SKM-1 treated with dmso at 0.1 percent for 144 hours (cell line): ENCODE measurements at regions not wholly inside any gene's neighbourhood (a gene's known extent, or its start where the extent isn't known, plus 50 kb on each side); places are given as distances from the start of the nearest gene placed in this dataset.
"Not testable (repeated sequence)": the region's sequence is repeated elsewhere in the genome, so short reads cannot be mapped to it uniquely, and the experiment has no call there.

Experiments used
- DNase-seq: peaks from one replicate; lab custom pipeline; 2025; ENCODE audit not compliant: unreplicated experiment; lab: John Stamatoyannopoulos, UW

- DNase-seq: no peak
Measured at GRCh38 chr3:34571714-34572113, 773.3 kb downstream of the PDCD6IP start.

DNA sequence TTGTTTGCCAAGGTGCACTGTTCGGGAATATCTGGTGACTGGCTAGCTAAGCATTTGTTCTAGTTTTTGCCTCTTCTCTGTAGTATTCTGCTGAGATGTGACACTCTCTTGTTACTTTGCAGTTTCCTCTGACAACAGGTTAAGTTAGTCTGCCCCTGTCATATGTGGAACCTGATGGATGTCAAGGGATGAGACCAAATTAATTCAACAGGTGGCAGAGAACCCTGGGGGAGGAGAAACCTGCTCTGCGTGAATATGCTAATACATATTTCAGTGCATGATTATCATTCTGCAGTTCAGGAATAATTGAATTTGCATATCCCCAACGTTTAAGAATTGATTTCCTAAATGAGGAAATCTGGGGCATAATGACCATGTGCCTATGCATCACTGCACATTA, 777.3 kb downstream of the PDCD6IP start:
- no peak for DNase-seq

DNA sequence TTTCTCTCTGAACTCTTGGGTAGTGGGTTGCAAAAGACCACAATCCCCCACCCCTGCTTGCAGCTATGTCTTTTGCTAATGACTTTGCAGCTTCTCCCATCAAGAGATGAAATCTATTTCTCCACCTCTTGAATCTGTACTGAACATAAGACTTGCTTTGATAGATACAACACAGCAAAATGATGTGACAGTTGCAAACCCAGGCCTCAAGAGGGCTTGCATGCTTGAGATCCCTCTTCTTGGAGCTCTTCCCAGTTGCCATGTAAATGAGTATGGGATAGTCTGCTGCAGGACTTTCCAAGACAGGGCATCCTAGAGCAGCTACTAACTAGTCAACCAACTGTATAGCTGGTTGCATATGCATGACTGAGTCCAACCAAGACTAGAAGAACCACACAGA, 783.6 kb downstream of the PDCD6IP start:
- DNase-seq: no peak

DNA sequence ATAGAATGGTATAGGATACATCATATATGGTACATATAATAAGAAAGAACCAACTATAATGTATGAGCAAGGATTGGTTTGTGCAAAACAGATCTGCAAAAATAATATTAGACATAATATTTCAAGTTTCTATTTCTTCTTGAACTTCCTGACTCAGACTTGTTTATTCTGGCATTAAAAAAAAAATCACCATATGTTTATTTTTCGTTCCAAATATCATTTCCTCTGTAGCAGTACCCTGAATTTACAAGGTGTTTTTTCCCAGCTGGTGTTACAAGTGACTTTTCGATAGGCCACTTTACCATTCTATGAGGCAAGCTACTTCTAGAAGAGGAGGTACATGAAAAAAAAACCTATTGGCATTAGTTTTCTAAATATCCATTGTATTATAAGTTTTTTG, 785.0 kb downstream of the PDCD6IP start:
- DNase-seq: no peak

- no peak for DNase-seq
Measured at GRCh38 chr3:34584971-34585370, 786.5 kb downstream of the PDCD6IP start.

DNA sequence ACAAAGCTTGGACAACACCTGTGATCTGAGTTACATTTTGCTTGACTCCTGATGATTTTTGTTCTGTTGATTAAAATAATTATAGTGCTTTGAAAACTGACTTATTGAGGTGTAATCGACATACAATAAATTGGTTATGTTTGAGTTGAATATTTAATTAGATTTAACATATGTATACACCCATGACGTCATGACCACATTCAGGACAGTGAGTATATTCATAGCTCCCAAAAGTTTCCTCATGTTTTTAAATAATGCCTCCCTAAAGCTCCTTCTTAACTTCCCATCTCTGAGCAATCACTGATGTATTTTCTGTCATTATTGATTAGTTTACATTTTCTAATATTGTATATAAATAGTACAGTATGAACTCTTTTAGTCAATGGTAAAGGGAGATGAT, 801.2 kb downstream of the PDCD6IP start:
- no peak for DNase-seq

- no peak for DNase-seq
Measured at GRCh38 chr3:34619990-34620389, 821.6 kb downstream of the PDCD6IP start.

DNA sequence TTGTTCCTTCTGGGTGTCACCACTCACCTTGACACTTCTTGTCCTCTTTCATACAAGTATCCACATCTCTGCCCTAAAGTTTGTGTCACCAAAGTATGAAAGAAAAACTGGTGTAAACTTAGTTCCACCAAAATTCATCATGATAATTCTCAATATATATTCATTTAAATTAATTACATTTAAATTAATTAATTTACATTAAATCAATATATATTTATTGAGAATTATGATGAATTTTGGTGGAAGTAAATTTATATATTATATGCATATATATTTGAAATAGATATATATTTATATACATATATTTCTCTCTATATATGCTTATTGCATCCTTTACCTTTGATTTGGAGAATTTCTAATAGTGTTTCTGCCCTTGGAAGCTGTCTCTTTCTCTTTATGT, 828.3 kb downstream of the PDCD6IP start:
- DNase-seq: no peak

GRCh38 chr3:34634939-34635338, 836.5 kb downstream of the PDCD6IP start:
- DNase-seq: no peak

- no peak for DNase-seq
Measured at GRCh38 chr3:34635352-34635850, 837.0 kb downstream of the PDCD6IP start.

GRCh38 chr3:34646911-34647460, 848.6 kb downstream of the PDCD6IP start:
- DNase-seq: no peak

DNA sequence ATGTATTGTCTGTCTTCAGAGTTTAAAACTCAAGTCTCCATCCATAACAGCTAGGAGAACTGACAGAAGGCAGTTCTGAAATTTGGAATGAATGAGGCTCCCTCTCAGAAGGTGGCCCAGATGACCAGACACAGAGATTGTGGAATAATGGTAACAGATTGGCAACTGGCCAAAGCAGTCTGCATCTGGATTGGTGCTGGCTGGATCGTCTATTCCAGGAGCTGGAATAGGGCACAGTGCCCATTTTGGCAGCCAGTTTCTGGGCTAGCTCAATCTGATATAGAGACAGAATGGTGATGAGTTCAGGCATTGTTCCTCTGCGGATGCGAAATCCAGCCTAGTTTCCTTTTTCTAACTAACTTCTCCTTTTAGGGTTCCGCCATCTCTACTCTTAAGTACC, 851.7 kb downstream of the PDCD6IP start:
- DNase-seq: no peak

DNA sequence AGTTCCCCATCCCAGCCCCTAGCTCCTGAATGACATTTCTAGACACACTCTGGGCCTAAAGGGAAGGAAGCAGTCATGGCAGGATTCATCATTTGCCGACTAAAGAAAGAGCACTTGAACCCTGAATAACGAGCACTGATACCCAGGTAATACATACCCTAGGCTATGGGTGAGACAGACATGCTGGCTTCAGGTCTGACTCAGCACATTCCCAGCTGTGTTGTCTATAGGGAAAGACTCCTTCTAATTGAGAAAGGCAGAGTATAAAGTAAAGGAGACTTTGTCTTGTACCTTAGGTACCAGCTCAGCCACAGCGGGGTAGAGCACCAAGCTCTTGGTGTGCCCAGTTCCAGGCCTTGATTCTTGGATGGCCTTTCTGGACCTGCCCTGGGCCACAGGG, 870.5 kb downstream of the PDCD6IP start:
- DNase-seq: no peak

- no peak for DNase-seq
Measured at GRCh38 chr3:34669490-34669889, 871.1 kb downstream of the PDCD6IP start.

- no peak for DNase-seq
Measured at GRCh38 chr3:34675383-34676120, 877.1 kb downstream of the PDCD6IP start.

DNA sequence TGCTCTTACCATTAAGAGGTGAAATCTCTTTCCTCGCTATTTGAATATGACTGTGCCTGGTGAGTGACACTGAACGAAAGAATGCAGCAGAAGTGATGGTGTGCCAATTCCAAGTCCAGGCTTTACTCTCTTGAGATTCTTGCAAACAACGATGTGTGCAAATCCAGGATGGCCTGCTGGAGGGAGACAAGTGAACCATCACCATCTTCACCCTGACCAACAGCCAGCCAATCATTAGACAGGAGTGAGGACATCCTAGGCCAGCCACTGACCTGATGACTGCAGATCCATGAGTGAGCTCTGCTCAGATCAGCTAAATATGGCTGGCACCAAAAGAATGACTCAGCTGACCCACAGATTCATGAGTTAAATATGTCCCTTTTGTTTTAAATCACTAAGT, 878.0 kb downstream of the PDCD6IP start:
- no peak for DNase-seq

DNA sequence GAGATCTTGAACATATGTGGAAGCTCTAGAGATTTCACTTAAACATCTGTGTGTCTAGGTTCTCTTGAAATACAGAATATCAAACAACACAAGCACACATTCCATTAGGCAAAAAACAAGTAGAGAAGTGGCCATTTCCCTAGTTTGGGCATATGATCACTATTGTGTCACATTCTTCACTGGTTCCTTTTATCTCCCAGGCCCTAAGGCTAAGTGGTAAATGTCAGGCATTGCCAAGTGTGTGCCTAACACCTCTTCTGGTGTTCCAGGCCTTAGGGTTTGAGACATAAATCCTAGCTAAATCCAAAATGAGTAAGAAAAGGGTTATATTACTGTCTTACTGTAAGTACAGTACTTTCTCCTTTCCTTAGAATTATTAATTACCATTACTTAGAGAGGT, 880.1 kb downstream of the PDCD6IP start:
- no peak for DNase-seq

- not testable (repeated sequence) for DNase-seq
Measured at GRCh38 chr3:34679055-34679454, 880.6 kb downstream of the PDCD6IP start.

- peak; percentile 21 for DNase-seq
Measured at GRCh38 chr3:34683851-34684250, 885.4 kb downstream of the PDCD6IP start.

DNA sequence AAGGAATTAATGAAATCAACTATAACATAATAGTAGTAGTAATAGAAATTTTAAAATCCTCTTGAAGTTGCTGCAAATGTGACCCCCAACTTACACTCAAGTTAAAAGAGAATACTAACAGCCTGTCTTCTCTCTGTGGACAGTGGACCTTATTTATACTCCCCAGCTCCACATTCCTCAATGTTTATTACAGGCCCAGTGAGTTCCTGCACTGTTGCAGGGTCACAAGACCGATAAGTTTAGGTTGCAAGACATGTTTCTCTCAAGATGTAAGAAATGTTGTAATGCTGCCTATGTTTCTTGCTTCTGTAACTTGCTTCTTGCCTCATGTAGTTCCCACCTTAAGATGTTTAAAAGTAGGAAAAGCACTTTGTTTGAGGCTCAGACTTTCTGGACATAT, 888.1 kb downstream of the PDCD6IP start:
- DNase-seq: no peak

DNA sequence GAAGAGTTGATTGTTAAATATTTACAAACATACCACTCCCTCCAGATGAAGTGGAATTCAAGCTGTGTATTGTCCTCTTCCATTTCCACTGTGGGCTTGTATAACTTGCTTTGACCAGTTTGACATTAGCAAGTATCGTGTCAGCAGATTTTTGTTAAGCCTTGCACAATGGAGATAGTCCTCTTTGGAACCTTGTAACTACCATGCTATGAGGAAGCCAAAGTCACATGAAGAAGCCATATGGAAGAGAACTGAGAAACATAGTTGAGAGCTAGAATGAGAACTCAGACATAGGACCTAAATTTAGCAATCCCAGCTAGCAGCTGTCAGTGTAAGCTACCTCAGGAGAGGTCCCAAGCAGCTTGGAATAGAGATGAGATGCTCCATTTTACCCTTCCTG, 889.2 kb downstream of the PDCD6IP start:
- no peak for DNase-seq

DNA sequence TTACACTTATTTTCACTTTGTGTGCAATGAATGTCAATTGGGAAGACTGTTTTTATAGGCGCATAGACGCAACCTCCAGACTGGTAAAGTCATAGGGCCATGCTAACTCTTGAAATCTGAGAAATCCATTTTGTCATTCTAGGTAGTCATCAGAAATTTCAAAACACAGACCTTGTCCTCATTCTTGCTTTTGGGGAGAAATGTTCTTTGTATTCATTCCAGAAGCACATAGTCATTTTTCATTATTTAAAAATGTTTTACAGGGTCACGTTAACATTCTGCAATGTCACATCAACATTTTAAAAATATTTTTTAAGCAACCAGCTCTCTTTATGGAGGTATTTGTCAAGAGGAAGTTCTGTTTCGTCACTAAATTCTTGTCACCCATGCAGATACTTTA, 898.4 kb downstream of the PDCD6IP start:
- DNase-seq: no peak

DNA sequence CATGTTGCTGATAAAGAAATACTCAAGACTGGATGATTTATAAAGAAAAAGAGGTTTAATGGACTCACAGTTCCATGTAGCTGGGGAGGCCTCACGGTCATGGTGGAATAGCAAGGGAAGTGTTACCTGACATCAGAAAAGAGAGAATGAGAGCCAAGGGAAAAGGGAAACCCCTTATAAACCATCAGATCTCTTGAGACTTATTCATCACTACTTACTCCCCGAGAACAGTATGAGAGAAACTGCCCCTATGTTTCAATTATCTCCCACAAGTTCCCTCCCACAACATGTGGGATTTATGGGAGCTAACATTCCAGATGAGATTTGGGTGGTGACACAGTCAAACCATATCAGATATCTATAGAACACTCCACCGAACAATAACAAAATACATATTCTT, 904.6 kb downstream of the PDCD6IP start:
- DNase-seq: no peak
